B cell (primary cell): ENCODE measurements at regions not wholly inside any gene's neighbourhood (a gene's known extent, or its start where the extent isn't known, plus 50 kb on each side); places are given as distances from the start of the nearest gene placed in this dataset.

Experiments used
- ATAC-seq: fragments of 200-7000 bp; cut with Tn5 transposase; one replicate; pipeline ENCODE4 v1.10.0; 2021; ENCODE audit warnings: low read depth, mild to moderate bottlenecking, moderate number of reproducible peaks, moderate library complexity
- CTCF ChIA-PET: fragments of 350-600 bp; sonication (Branson Sonifier 250); formaldehyde crosslinking; loops from one replicate; lab custom pipeline; 2021; ENCODE audit warnings: antibody characterized with exemption, inconsistent platforms; lab: Charles Lee
- POLR2A ChIA-PET: fragments of 350-600 bp; sonication (Branson Sonifier 250); formaldehyde crosslinking; loops from one replicate; lab custom pipeline; 2021; ENCODE audit warnings: antibody characterized with exemption; lab: Charles Lee
- DNase-seq: peaks from one replicate; pipeline ENCODE4 v3.0.0; 2013
- H2AFZ ChIP-seq: 2 replicates; pipeline ENCODE4 v1.6.1; 2012; ENCODE audit warnings: mild to moderate bottlenecking, low read depth, low read length; ENCODE audit not compliant: insufficient read depth, poor library complexity, severe bottlenecking
- H3K27ac ChIP-seq, 2 donors: 1 replicate in 1 of 2; 2 replicates in 1 of 2; pipeline ENCODE4 v1.5.1; 2012 to 2013; ENCODE audit warnings: low read length in 2 of 2, mild to moderate bottlenecking in 2 of 2, moderate library complexity in 1 of 2
- H3K27me3 ChIP-seq, 4 experiments: fragments of 200-600 bp in 1 of 4; sonication (generic) in 1 of 4; replicated peaks in 1 of 4; 1 replicate in 2 of 4; 2 replicates in 2 of 4; pipeline versions ENCODE4 v1.6.1 to v1.7.0; 2013 to 2016; ENCODE audit warnings: low read length in 3 of 4, mild to moderate bottlenecking in 2 of 4, mixed read lengths in 1 of 4, moderate library complexity in 1 of 4; ENCODE audit not compliant: insufficient read depth in 4 of 4, control insufficient read depth in 3 of 4; ENCODE audit errors: control extremely low read depth in 1 of 4
- H3K36me3 ChIP-seq, 2 experiments: replicated peaks in 1 of 2; 1 replicate in 1 of 2; 2 replicates in 1 of 2; pipeline versions ENCODE4 v1.6.1 to v1.7.1; 2013; ENCODE audit warnings: low read length in 1 of 2; ENCODE audit not compliant: insufficient read depth in 2 of 2, control insufficient read depth in 1 of 2; ENCODE audit errors: control extremely low read depth in 1 of 2, extremely low read depth in 1 of 2
- H3K4me1 ChIP-seq, 2 donors: fragments of 200-600 bp in 1 of 2; sonication (generic) in 1 of 2; 1 replicate in 1 of 2; 2 replicates in 1 of 2; pipeline versions ENCODE4 v1.5.1 to v1.6.1; 2013 to 2017; ENCODE audit warnings: low read length in 2 of 2; ENCODE audit not compliant: control insufficient read depth in 2 of 2, insufficient read depth in 2 of 2
- H3K4me2 ChIP-seq: replicated peaks from 2 replicates; pipeline ENCODE3; 2012; ENCODE audit warnings: mild to moderate bottlenecking, low read depth, low read length; ENCODE audit not compliant: poor library complexity, severe bottlenecking
- H3K4me3 ChIP-seq, 5 experiments: fragments of 200-600 bp in 1 of 5; sonication (generic) in 1 of 5; 1 replicate in 3 of 5; 2 replicates in 2 of 5; pipeline versions ENCODE4 v1.5.1 to v1.7.0; 2011 to 2016; ENCODE audit warnings: low read length in 4 of 5, mild to moderate bottlenecking in 4 of 5, low read depth in 2 of 5, control low read depth in 1 of 5, moderate library complexity in 1 of 5; ENCODE audit not compliant: insufficient read depth in 1 of 5; ENCODE audit errors: control extremely low read depth in 1 of 5, extremely low read depth in 1 of 5
- H3K79me2 ChIP-seq: fragments of 200-600 bp; sonication (generic); one replicate; pipeline ENCODE4 v1.6.0; 2016; ENCODE audit warnings: low read length; ENCODE audit not compliant: control insufficient read depth, insufficient read depth
- H3K9ac ChIP-seq: fragments of 200-600 bp; sonication (generic); 2 replicates; pipeline ENCODE4 v1.6.1; 2017; ENCODE audit warnings: mild to moderate bottlenecking, low read length, moderate library complexity
- H3K9me3 ChIP-seq, 3 donors: one replicate each; pipeline versions ENCODE4 v1.6.1 to v1.7.1; 2013; ENCODE audit warnings: low read length in 2 of 3; ENCODE audit not compliant: control insufficient read depth in 2 of 3, insufficient read depth in 1 of 3; ENCODE audit errors: control extremely low read depth in 1 of 3
- H4K20me1 ChIP-seq: 2 replicates; pipeline ENCODE4 v1.6.0; 2012; ENCODE audit warnings: mild to moderate bottlenecking, low read length; ENCODE audit not compliant: insufficient read depth, control insufficient read depth, poor library complexity, severe bottlenecking
- H3K27ac Mint-ChIP-seq: one replicate; pipeline ENCODE4 v1.8.0; 2021; ENCODE audit warnings: mixed read lengths
- H3K27me3 Mint-ChIP-seq: one replicate; pipeline ENCODE4 v1.8.0; 2021; ENCODE audit warnings: mixed read lengths
- H3K4me1 Mint-ChIP-seq: one replicate; pipeline ENCODE4 v1.8.0; 2021; ENCODE audit warnings: mixed read lengths
- H3K4me3 Mint-ChIP-seq: one replicate; pipeline ENCODE4 v1.8.0; 2021; ENCODE audit warnings: mixed read lengths
- H3K9me3 Mint-ChIP-seq: one replicate; pipeline ENCODE4 v1.8.0; 2022; ENCODE audit warnings: mixed read lengths; ENCODE audit not compliant: insufficient read depth
- CTCF ChIP-seq: fragments of 200-600 bp; IDR thresholded peaks from one replicate; pipeline ENCODE4 v1.8.0; 2022; ENCODE audit warnings: antibody characterized with exemption, mild to moderate bottlenecking
- EZH2 ChIP-seq: IDR thresholded peaks from 2 replicates; pipeline ENCODE4 v1.6.1; 2012; ENCODE audit warnings: borderline replicate concordance, low read depth, mild to moderate bottlenecking, moderate library complexity, low read length; ENCODE audit not compliant: insufficient read depth, poor library complexity, severe bottlenecking
- WGBS: methylation state at CpG from one replicate; pipeline ENCODE4 v1.1.5; 2013; ENCODE audit warnings: missing lambda C conversion rate; ENCODE audit not compliant: insufficient coverage; 5-methylcytosine and 5-hydroxymethylcytosine counted together
- intact Hi-C: fragments of 100-400 bp; cut with micrococcal nuclease; formaldehyde crosslinking; loops from one replicate; pipeline ENCODE4 v1.10.0; 2022

- Histone ChIP-seq H3K4me3 (no peak overlapping the region), H3K27ac (no peak overlapping the region), H3K4me2 (no peak overlapping the region), H3K9ac (no peak overlapping the region), H3K79me2 (no peaks in the 10 kb centered on the region), H3K9me3 (peaks cover 0 to 2% (median 0%) of the 10 kb centered on the region in 3 donors), H4K20me1 (no peaks in the 10 kb centered on the region), H3K4me1 (no peaks in the 10 kb centered on the region), H2AFZ (no peak overlapping the region), H3K36me3 (no peaks in the 10 kb centered on the region), H3K27me3 (no peaks in the 10 kb centered on the region)
- intact Hi-C loops: no loop called here
- POLR2A ChIA-PET: no interaction called here
- TF ChIP-seq CTCF (no peak), EZH2 (no peak)
- Mint-ChIP-seq H3K27me3 (no peaks in the 10 kb centered on the region), H3K27ac (no peak overlapping the region), H3K4me3 (no peak overlapping the region), H3K4me1 (no peaks in the 10 kb centered on the region), H3K9me3 (no peaks in the 10 kb centered on the region)
- CTCF ChIA-PET: no interaction called here
- WGBS: no CpG with 5 or more reads among the region's 1 CpG
- DNase-seq (no peak), ATAC-seq (no peak)
Measured at GRCh38 chr2:51734115-51734514, 702.2 kb upstream of the NRXN1 start.

GRCh38 chr2:51723691-51724090 lies 691.8 kb upstream of the NRXN1 start:
- Histone ChIP-seq H3K79me2 (no peaks in the 10 kb centered on the region), H3K27me3 (no peaks in the 10 kb centered on the region), H3K4me2 (no peak overlapping the region), H3K4me1 (no peaks in the 10 kb centered on the region), H3K9me3 (no peaks in the 10 kb centered on the region), H4K20me1 (no peaks in the 10 kb centered on the region), H3K4me3 (no peak overlapping the region), H3K27ac (no peak overlapping the region), H2AFZ (no peak overlapping the region), H3K36me3 (no peaks in the 10 kb centered on the region), H3K9ac (no peak overlapping the region)
- ChIA-PET CTCF (no interaction called here), POLR2A (no interaction called here)
- intact Hi-C loops: no loop called here
- Mint-ChIP-seq H3K4me3 (no peak overlapping the region), H3K4me1 (no peaks in the 10 kb centered on the region), H3K9me3 (no peaks in the 10 kb centered on the region), H3K27me3 (no peaks in the 10 kb centered on the region), H3K27ac (no peak overlapping the region)
- DNase-seq (no peak), ATAC-seq (no peak)
- 56% methylated on average over 1 of the region's 1 CpG for WGBS
- TF ChIP-seq EZH2 (no peak), CTCF (no peak)
